ENCODE measurements at regions not wholly inside any gene's neighbourhood (a gene's known extent, or its start where the extent isn't known, plus 50 kb on each side); places are given as distances from the start of the nearest gene placed in this dataset.

GRCh38 chr15:60095711-60096110, 91.6 kb downstream of the FOXB1 start:
- peak; percentile 91 for DNase-seq

- DNase-seq = peak; percentile 45
Measured at GRCh38 chr15:60096157-60096556, 92.0 kb downstream of the FOXB1 start.

- no peak for DNase-seq
Measured at GRCh38 chr15:60101416-60101815, 97.3 kb downstream of the FOXB1 start.

- no peak for DNase-seq
Measured at GRCh38 chr15:60102748-60103147, 98.6 kb downstream of the FOXB1 start.

GRCh38 chr15:60110909-60111308, 106.8 kb downstream of the FOXB1 start:
- DNase-seq = no peak

- peak; percentile 74 for DNase-seq
Measured at GRCh38 chr15:60115579-60116380, 111.7 kb downstream of the FOXB1 start.

GRCh38 chr15:60116456-60117089, 112.5 kb downstream of the FOXB1 start:
- DNase-seq = no peak

GRCh38 chr15:60118146-60118545, 114.0 kb downstream of the FOXB1 start:
- DNase-seq = no peak

GRCh38 chr15:60118626-60119025, 114.5 kb downstream of the FOXB1 start:
- DNase-seq = no peak

- DNase-seq = no peak
Measured at GRCh38 chr15:60119101-60119500, 115.0 kb downstream of the FOXB1 start.

GRCh38 chr15:60120100-60120499, 116.0 kb downstream of the FOXB1 start:
- no peak for DNase-seq

GRCh38 chr15:60121845-60122244, 117.7 kb downstream of the FOXB1 start:
- no peak for DNase-seq

GRCh38 chr15:60122691-60123090, 118.6 kb downstream of the FOXB1 start:
- no peak for DNase-seq

- no peak for DNase-seq
Measured at GRCh38 chr15:60124460-60125070, 120.5 kb downstream of the FOXB1 start.

GRCh38 chr15:60125334-60125733, 121.2 kb downstream of the FOXB1 start:
- no peak for DNase-seq

- DNase-seq = no peak
Measured at GRCh38 chr15:60126200-60126599, 122.1 kb downstream of the FOXB1 start.

- no peak for DNase-seq
Measured at GRCh38 chr15:60126661-60127060, 122.5 kb downstream of the FOXB1 start.

GRCh38 chr15:60128000-60128376, 123.9 kb downstream of the FOXB1 start:
- DNase-seq = no peak

- DNase-seq = no peak
Measured at GRCh38 chr15:60128710-60129109, 124.6 kb downstream of the FOXB1 start.

GRCh38 chr15:60130398-60130797, 126.3 kb downstream of the FOXB1 start:
- peak; percentile 33 for DNase-seq

- no peak for DNase-seq
Measured at GRCh38 chr15:60130821-60131220, 126.7 kb downstream of the FOXB1 start.

GRCh38 chr15:60134609-60135008, 130.5 kb downstream of the FOXB1 start:
- no peak for DNase-seq

GRCh38 chr15:60135961-60136360, 131.8 kb downstream of the FOXB1 start:
- no peak for DNase-seq

GRCh38 chr15:60137711-60138396, 133.7 kb downstream of the FOXB1 start:
- peak; percentile 12 for DNase-seq
